C4-2B (cell line): ENCODE measurements at regions not wholly inside any gene's neighbourhood (a gene's known extent, or its start where the extent isn't known, plus 50 kb on each side); places are given as distances from the start of the nearest gene placed in this dataset.

Experiments used
- ZFX ChIP-seq: fragments of 450-650 bp; IDR thresholded peaks from 2 replicates; pipeline ENCODE4 v1.6.1; 2017
- TF ChIP-seq, protein P1 (sequence below): fragments of 450-650 bp; conservative IDR thresholded peaks from 2 replicates; pipeline ENCODE4 v1.5.1; 2017; ENCODE audit warnings: mild to moderate bottlenecking

DNA sequence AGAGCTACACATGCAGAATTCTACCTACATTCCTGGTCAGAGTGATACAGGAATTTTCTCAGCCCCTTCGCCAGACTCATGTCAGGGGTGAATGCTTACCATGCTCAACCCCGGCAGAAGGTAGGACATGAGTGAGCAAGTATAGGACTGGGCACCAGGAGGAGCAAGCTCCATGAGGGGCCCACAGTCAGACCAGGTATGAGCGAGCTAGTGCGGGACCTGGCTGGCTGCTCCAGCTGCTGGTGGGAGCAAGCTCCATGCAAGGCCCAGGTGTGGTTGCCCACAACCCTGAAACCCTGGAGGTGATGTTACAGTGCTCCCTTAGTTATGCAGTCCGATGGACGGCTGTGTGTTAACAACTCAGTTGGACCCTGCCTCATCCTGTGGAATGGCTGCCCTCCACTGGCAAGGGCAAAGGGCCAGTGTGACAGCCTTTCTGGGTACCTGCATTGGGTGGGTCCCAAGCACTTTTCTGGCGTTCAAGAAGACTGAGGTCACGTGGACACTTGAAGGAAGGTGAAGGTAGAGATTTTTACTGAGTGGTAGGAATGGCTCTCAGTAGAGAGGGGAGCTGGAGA, 503.5 kb upstream of the CITED2 start:
- TF ChIP-seq, protein P1, sequence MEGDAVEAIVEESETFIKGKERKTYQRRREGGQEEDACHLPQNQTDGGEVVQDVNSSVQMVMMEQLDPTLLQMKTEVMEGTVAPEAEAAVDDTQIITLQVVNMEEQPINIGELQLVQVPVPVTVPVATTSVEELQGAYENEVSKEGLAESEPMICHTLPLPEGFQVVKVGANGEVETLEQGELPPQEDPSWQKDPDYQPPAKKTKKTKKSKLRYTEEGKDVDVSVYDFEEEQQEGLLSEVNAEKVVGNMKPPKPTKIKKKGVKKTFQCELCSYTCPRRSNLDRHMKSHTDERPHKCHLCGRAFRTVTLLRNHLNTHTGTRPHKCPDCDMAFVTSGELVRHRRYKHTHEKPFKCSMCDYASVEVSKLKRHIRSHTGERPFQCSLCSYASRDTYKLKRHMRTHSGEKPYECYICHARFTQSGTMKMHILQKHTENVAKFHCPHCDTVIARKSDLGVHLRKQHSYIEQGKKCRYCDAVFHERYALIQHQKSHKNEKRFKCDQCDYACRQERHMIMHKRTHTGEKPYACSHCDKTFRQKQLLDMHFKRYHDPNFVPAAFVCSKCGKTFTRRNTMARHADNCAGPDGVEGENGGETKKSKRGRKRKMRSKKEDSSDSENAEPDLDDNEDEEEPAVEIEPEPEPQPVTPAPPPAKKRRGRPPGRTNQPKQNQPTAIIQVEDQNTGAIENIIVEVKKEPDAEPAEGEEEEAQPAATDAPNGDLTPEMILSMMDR = no peak
- TF ChIP-seq ZFX = no peak
